NCI-H345 treated with DMSO at 0.1 percent for 48 hours (cell line): ENCODE measurements at regions not wholly inside any gene's neighbourhood (a gene's known extent, or its start where the extent isn't known, plus 50 kb on each side); places are given as distances from the start of the nearest gene placed in this dataset.
"Not testable (repeated sequence)": the region's sequence is repeated elsewhere in the genome, so short reads cannot be mapped to it uniquely, and the experiment has no call there.

Source experiments
- DNase-seq: peaks from one replicate; lab custom pipeline; 2025; ENCODE audit not compliant: unreplicated experiment; lab: John Stamatoyannopoulos, UW

- no peak for DNase-seq
Observed at GRCh38 chr13:90585392-90585791, 762.1 kb upstream of the MIR17HG start.

DNA sequence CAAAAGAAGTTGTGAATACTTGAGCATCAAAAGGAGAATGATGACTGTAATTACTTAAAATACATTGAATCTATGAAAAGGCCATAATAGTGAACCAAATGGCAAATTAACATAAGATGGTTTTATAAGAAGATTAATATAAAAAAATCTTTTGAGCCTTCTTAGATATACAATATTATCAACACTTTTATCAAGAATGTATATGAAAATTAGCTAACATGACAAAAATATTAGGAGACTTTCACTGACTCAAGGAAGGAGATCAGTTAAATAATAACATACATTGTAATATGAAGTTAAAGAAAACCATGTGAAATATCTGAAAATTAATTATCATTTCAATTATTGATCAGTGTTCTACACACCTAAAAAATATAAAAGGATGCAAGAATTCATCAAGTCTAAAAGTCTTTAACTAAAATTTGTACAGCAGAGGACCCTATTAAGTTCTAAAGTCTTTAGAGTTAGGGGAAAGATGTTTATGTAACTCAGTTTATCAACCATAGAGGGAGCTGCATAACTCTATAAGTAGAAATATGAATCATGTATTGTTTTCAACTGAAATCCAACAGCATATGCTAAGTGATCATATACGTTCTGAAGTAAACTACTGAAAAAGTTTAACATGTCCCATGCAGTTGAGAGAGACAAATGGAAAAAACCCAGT, 756.1 kb upstream of the MIR17HG start:
- DNase-seq: no peak

- DNase-seq: no peak
Observed at GRCh38 chr13:90591927-90592268, 755.6 kb upstream of the MIR17HG start.

GRCh38 chr13:90592943-90593342, 754.5 kb upstream of the MIR17HG start:
- no peak for DNase-seq

DNA sequence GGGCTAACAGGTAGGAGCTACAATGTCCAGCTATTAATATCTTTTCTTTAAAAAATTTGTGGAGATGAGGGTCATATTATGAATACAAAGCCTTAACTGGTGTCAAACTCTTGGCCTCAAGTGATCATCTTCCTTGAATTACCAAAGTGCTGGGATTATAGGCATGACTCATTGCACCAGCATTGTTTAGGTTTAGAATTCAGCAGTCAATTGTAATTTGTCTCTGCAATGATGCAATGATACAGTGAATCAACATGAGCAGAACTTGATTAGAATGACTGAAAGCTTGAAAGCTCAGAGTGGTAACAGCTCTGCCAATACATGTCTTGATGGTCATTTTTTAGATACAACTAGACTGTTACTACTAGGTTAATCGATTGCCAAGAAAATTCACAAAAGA, 752.8 kb upstream of the MIR17HG start:
- no peak for DNase-seq

- DNase-seq: no peak
Observed at GRCh38 chr13:90605664-90606063, 741.8 kb upstream of the MIR17HG start.

DNA sequence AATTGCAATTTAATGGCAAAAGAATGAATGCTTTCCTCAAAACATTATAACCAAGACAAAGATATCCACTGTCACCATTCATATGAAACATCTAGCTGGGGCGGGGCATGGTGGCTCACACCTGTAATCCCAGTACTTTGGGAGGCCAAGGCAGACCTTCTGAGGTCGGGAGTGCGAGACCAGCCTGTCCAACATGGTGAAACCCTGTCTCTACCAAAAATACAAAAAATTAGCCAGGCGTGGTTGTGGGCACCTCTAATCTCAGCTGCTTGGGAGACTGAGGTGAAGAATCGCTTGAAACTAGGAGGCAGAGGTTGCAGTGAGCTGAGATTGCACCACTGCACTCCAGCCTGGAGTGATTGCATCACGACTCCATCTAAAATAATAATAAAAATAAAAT, 740.6 kb upstream of the MIR17HG start:
- DNase-seq: not testable (repeated sequence)

DNA sequence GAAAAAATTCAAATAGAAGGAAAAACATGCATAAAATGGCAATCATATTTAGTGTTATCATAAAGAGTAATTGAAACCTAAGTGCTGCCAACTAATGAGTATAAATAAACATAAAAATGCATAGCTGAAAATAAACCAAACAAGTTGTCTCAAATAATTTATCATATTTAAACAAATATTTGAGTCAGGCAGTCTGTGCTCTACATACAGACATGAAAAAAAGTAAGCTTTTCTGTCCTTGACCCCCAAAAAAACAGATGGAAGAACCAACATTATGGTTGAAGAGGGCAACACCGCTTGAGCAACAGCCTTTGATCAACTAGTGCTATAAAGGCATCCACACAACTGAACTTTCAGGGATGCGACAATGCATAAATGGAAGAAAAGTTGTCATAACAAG, 735.1 kb upstream of the MIR17HG start:
- DNase-seq: no peak

DNA sequence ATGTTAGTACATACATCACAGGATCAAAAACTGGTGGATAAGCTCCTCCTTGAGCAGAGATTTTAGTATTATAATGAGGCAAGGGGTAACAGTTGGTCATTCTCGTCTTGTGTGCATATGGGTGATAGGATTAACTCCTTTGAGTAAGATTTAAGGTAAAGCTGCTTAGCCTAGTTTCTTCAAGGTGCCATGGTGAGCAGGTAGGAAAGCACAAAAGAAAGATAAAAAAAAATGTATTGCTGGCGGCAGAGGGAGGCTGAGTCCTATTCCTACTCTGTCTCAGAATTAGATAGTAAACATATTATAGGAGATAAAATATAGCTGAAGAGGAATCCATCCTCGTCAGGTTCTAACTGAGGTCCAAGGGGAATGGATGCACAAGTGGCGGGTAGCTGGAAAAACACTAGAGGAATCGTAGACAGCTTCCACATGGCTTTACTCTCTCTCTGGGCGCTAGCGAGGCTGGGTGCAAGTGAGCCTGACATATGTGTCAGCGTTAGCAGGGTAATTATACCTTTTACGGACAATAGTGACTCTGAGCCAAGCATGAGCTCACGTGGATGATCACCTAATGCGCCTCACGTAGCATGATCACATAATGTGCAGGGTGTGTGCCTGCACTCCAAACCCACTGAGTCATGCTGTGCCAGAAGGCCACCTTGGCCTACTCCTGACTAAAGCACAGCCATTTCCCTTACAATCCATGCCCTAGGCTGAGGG, 734.3 kb upstream of the MIR17HG start:
- DNase-seq: no peak

DNA sequence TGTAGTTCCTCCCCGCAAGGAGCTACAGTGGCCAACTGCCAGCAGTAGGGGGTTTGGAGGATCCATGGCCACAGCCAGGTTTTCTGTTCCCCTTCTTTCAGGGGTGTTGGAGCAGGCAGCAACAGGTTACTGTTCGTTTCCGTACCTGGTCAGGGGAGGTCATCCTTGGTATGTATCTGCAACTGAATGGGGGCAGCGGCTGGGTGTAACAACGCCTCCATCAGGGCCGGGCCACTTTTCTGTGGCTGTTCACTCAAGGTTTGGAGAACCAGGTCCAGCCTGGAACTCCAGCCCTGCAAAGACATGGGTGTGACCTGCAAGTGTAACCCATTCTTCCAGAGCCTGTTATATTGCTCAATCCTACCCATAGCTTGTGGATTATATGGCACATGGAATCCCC, 732.3 kb upstream of the MIR17HG start:
- no peak for DNase-seq

- no peak for DNase-seq
Observed at GRCh38 chr13:90615767-90616166, 731.7 kb upstream of the MIR17HG start.

GRCh38 chr13:90618133-90618532, 729.4 kb upstream of the MIR17HG start:
- no peak for DNase-seq

- DNase-seq: no peak
Observed at GRCh38 chr13:90622541-90622940, 724.9 kb upstream of the MIR17HG start.

DNA sequence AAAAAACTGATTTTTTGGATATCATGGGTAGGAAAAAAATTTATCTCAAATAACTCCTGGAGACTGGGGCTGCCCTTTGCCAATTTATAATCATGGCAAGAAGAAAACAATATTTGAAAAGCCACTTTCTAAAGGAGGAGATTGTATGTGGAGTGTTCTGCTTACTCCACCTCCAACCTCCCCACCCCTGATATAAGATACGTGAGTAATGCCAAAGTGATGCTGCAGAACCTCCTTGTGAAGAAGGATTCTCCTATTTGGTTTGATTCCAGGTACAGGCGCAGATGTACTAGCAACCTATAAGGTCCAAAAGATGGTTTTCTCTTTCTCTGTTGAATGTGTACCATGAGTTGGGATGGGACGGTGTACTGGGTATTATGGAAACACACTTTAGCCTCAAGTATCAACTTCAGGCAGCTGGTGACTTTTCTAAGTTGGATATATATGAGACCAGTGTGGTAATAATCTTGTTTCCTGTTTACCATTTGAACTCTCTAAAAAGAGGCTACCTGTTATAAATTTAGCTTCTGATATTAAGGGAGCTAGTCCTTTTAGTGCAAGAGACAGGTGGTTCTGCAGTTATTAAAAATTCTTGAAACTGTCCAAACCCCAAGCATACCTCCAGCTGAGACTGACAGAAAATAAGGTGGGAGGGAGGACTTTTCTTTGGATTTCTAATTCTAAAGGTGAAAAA, 724.0 kb upstream of the MIR17HG start:
- DNase-seq: no peak

DNA sequence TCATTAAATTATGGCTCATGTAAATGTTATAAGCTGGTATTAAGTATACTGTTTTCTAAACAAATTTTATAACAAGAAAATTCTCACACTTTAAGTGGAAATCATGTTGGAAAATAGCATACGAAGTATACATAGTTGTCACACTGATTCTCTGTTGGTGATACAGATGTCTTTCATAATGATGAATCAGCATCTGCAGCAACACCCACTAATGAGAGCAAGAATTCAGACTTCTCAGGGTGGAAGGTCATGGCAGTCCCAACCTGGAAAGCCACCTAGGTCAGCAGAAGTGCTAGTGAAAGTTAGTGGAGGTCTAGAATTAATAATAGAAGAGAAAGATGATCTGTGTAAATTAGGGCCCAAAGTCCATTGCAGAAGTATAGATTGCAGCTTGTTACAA, 719.7 kb upstream of the MIR17HG start:
- no peak for DNase-seq

GRCh38 chr13:90628471-90628870, 719.0 kb upstream of the MIR17HG start:
- DNase-seq: no peak

DNA sequence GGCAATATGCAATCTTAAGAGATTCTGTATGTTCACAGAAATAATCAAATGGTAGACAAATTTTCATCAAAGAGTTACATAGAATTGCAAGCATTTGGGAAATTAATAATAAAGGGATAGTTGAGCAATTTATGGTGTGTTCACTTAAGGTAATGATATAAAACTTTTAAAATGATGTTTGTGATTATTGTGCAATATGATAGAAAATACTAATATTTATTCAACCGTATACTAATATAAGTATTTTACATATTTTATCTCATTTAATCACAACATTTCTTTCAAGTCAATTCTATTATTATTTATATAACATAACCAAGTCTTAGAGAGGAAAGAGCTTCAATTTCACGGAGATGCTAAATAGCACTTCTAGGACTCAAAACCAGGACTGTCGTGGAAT, 716.8 kb upstream of the MIR17HG start:
- no peak for DNase-seq

DNA sequence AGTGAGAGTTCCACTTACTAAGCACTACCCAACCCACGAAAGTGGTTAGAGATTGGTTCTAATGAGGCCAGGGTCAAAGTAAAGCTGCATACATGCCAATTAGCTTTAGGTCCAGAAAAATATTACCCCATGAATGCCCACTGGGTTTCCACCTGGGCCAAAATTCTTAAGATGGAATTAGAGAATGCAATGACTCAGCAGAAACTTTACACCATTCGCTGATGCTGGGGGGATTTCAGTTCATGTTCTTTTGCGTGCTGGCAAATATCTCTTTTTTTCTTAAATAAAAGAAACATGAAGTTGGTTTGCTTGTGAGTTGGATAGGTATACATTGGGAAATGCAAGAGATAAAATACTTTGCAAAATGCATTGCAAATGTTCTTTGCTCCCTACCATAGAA, 715.3 kb upstream of the MIR17HG start:
- DNase-seq: no peak

GRCh38 chr13:90633849-90634248, 713.6 kb upstream of the MIR17HG start:
- DNase-seq: no peak

DNA sequence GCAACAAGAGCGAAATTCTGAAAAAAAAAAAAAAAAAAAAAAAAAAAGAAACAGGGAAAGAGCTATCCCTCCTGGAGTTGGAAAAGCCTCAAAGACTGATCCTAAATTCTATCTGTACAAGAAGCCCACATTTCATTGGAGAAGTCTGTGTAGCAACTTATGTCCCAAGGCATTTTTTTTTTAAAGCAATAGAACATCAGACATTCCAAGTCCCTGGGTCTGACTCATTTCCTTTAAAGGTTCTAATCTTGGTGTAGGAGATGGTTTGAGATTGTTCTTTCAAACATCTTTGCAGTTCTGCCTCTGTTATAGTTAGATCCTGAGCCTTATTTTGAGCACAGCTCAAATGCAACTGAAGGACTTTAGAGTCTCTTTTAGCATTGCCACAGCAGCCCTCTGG, 706.5 kb upstream of the MIR17HG start:
- DNase-seq: no peak

- DNase-seq: no peak
Observed at GRCh38 chr13:90641884-90642283, 705.6 kb upstream of the MIR17HG start.

DNA sequence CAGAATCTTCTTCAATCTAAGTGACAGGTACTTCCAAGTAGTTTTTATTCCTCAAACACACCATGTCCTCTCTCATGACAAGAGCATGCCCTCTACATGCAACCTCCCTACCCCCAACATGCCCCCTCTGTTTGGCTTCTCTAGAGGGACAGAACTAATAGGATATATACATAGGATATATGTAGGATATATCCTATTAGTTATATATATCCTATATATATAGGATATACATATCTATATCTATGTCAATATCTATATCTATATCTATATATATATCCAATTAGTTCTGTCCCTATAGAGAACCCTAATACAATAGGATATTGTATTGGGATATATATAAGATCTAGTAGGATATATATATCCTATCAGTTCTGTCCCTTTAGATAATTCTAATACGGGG, 701.9 kb upstream of the MIR17HG start:
- DNase-seq: no peak
